Endodermal cell (in vitro differentiated cells): ENCODE measurements at regions not wholly inside any gene's neighbourhood (a gene's known extent, or its start where the extent isn't known, plus 50 kb on each side); places are given as distances from the start of the nearest gene placed in this dataset.

ENCODE experiments used
- DNase-seq: peaks from one replicate; pipeline ENCODE4 v3.0.0-alpha.2; 2017
- H3K27ac ChIP-seq: 2 replicates; pipeline ENCODE4 v1.5.1; 2013; ENCODE audit warnings: mild to moderate bottlenecking, low read depth, low read length, moderate library complexity
- H3K27me3 ChIP-seq: 2 replicates; pipeline ENCODE4 v1.6.1; 2013; ENCODE audit warnings: mild to moderate bottlenecking, low read length, moderate library complexity; ENCODE audit not compliant: insufficient read depth, control insufficient read depth, poor library complexity, severe bottlenecking
- H3K36me3 ChIP-seq: 2 replicates; pipeline ENCODE4 v1.7.0; 2013; ENCODE audit warnings: mild to moderate bottlenecking, low read length, moderate library complexity; ENCODE audit not compliant: control insufficient read depth, insufficient read depth
- H3K4me1 ChIP-seq: one replicate; pipeline ENCODE4 v1.7.0; 2013; ENCODE audit warnings: low read length; ENCODE audit not compliant: control insufficient read depth, insufficient read depth
- H3K4me3 ChIP-seq: 2 replicates; pipeline ENCODE4 v1.5.1; 2013; ENCODE audit warnings: mild to moderate bottlenecking, low read length, moderate library complexity
- H3K9ac ChIP-seq: 2 replicates; pipeline ENCODE4 v1.6.1; 2013; ENCODE audit warnings: mild to moderate bottlenecking, low read length, moderate library complexity; ENCODE audit not compliant: poor library complexity, severe bottlenecking; ENCODE audit errors: extremely low read depth
- H3K9me3 ChIP-seq: 2 replicates; pipeline ENCODE4 v1.6.1; 2013; ENCODE audit warnings: mild to moderate bottlenecking, low read length, moderate library complexity; ENCODE audit not compliant: control insufficient read depth
- H3K27ac Mint-ChIP-seq: 2 replicates; pipeline ENCODE4 v1.8.0; 2020; ENCODE audit warnings: mixed read lengths
- H3K27me3 Mint-ChIP-seq: 2 replicates; pipeline ENCODE4 v1.8.0; 2021; ENCODE audit warnings: mild to moderate bottlenecking, mixed read lengths; ENCODE audit not compliant: insufficient read depth
- H3K36me3 Mint-ChIP-seq: 2 replicates; pipeline ENCODE4 v1.8.0; 2020; ENCODE audit warnings: low read depth, mixed read lengths
- H3K4me1 Mint-ChIP-seq: 2 replicates; pipeline ENCODE4 v1.8.0; 2020; ENCODE audit warnings: mixed read lengths
- H3K4me3 Mint-ChIP-seq: 2 replicates; pipeline ENCODE4 v1.8.0; 2020; ENCODE audit warnings: mild to moderate bottlenecking, moderate library complexity, mixed read lengths
- H3K9me3 Mint-ChIP-seq: 2 replicates; pipeline ENCODE4 v1.8.0; 2020; ENCODE audit warnings: mild to moderate bottlenecking, mixed read lengths
- CTCF ChIP-seq: fragments of 200-600 bp; sonication (generic); conservative IDR thresholded peaks from 2 replicates; pipeline ENCODE4 v1.5.0; 2021; ENCODE audit warnings: antibody characterized with exemption, mild to moderate bottlenecking
- WGBS, 2 experiments: methylation state at CpG; one replicate each; pipeline versions ENCODE4 v1.1.5 to v1.1.7; 2013; ENCODE audit warnings: missing lambda C conversion rate in 2 of 2, mixed read lengths in 1 of 2; ENCODE audit not compliant: insufficient coverage in 1 of 2, insufficient read length in 1 of 2; 5-methylcytosine and 5-hydroxymethylcytosine counted together

- no peaks in the 10 kb centered on the region for H3K36me3 ChIP-seq
- H3K36me3 Mint-ChIP-seq: no peaks in the 10 kb centered on the region
- H3K9me3 ChIP-seq: no peaks in the 10 kb centered on the region
- H3K4me3 Mint-ChIP-seq: no peak overlapping the region
- H3K27ac Mint-ChIP-seq: no peak overlapping the region
- no peaks in the 10 kb centered on the region for H3K27me3 ChIP-seq
- no peaks in the 10 kb centered on the region for H3K9me3 Mint-ChIP-seq
- no peak overlapping the region for H3K27ac ChIP-seq
- no peak for DNase-seq
- no peak overlapping the region for H3K9ac ChIP-seq
- H3K4me1 ChIP-seq: no peaks in the 10 kb centered on the region
- no peak for TF ChIP-seq CTCF
- WGBS, 2 experiments: 49% methylated on average over 2 of the region's 2 CpGs; no CpG with 5 or more reads in 1 of the 2 experiments
- H3K27me3 Mint-ChIP-seq: no peaks in the 10 kb centered on the region
- H3K4me1 Mint-ChIP-seq: no peaks in the 10 kb centered on the region
- no peak overlapping the region for H3K4me3 ChIP-seq
These were observed 1211.8 kb upstream of the ALCAM start for GRCh38 chr3:104154896-104155295.

GRCh38 chr3:104165866-104166265 lies 1200.8 kb upstream of the ALCAM start:
- Mint-ChIP-seq H3K36me3 (peaks cover 2% of the 10 kb centered on the region), H3K27me3 (no peaks in the 10 kb centered on the region), H3K27ac (no peak overlapping the region), H3K9me3 (peaks cover 23% of the 10 kb centered on the region), H3K4me1 (no peaks in the 10 kb centered on the region), H3K4me3 (no peak overlapping the region)
- Histone ChIP-seq H3K9me3 (peaks cover 24% of the 10 kb centered on the region), H3K27me3 (no peaks in the 10 kb centered on the region), H3K9ac (no peak overlapping the region), H3K4me3 (no peak overlapping the region), H3K27ac (no peak overlapping the region), H3K36me3 (no peaks in the 10 kb centered on the region), H3K4me1 (no peaks in the 10 kb centered on the region)
- 100% methylated on average over 1 of the region's 2 CpGs; no CpG with 5 or more reads in 1 of the 2 experiments for WGBS, 2 experiments
- DNase-seq: no peak
- TF ChIP-seq CTCF: no peak

GRCh38 chr3:104168386-104168785 lies 1198.3 kb upstream of the ALCAM start:
- no peak overlapping the region for H3K4me3 ChIP-seq
- Mint-ChIP-seq H3K4me1 (no peaks in the 10 kb centered on the region), H3K27ac (no peak overlapping the region), H3K4me3 (no peak overlapping the region), H3K36me3 (peaks cover 2% of the 10 kb centered on the region), H3K9me3 (peaks cover 23% of the 10 kb centered on the region), H3K27me3 (no peaks in the 10 kb centered on the region)
- H3K27ac ChIP-seq: no peak overlapping the region
- H3K27me3 ChIP-seq: no peaks in the 10 kb centered on the region
- DNase-seq: no peak
- TF ChIP-seq CTCF: no peak
- no peak overlapping the region for H3K9ac ChIP-seq
- H3K36me3 ChIP-seq: no peaks in the 10 kb centered on the region
- H3K4me1 ChIP-seq: no peaks in the 10 kb centered on the region
- H3K9me3 ChIP-seq: peaks cover 24% of the 10 kb centered on the region
- 97% methylated on average over 3 of the region's 3 CpGs; no CpG with 5 or more reads in 1 of the 2 experiments for WGBS, 2 experiments
